GM10266 (cell line): ENCODE measurements at regions not wholly inside any gene's neighbourhood (a gene's known extent, or its start where the extent isn't known, plus 50 kb on each side); places are given as distances from the start of the nearest gene placed in this dataset.

ENCODE experiments used
- DNase-seq: peaks from one replicate; pipeline ENCODE4 v3.0.0; 2012; ENCODE audit errors: extremely low spot score
- CTCF ChIP-seq: IDR thresholded peaks from 2 replicates; pipeline ENCODE4 v1.5.1; 2012; ENCODE audit warnings: mild to moderate bottlenecking, low read depth; ENCODE audit not compliant: control insufficient read depth, insufficient read depth; ENCODE audit errors: missing control alignments

GRCh38 chr7:33735403-33735802 is 169.9 kb upstream of the BMPER start:
- TF ChIP-seq CTCF: no peak
- no peak for DNase-seq

GRCh38 chr7:33736521-33737221 is 168.7 kb upstream of the BMPER start:
- TF ChIP-seq CTCF: no peak
- DNase-seq: no peak

- no peak for DNase-seq
- no peak for TF ChIP-seq CTCF
These were observed 166.9 kb upstream of the BMPER start for GRCh38 chr7:33738260-33738935.

GRCh38 chr7:33739286-33739685 is 166.1 kb upstream of the BMPER start:
- no peak for TF ChIP-seq CTCF
- DNase-seq: no peak

- DNase-seq: no peak
- TF ChIP-seq CTCF: no peak
These were observed 162.8 kb upstream of the BMPER start for GRCh38 chr7:33742521-33742920.

- no peak for DNase-seq
- no peak for TF ChIP-seq CTCF
These were observed 162.2 kb upstream of the BMPER start for GRCh38 chr7:33742999-33743587.

- no peak for TF ChIP-seq CTCF
- no peak for DNase-seq
These were observed 161.7 kb upstream of the BMPER start for GRCh38 chr7:33743594-33743993.
